ENCODE measurements at regions not wholly inside any gene's neighbourhood (a gene's known extent, or its start where the extent isn't known, plus 50 kb on each side); places are given as distances from the start of the nearest gene placed in this dataset.

GRCh38 chr15:57777003-57777402 is 70.5 kb downstream of the POLR2M start:
- Mint-ChIP-seq H3K4me1 (ENCODE audit: low read depth) (peaks cover 2% of the 10 kb centered on the region), H3K27ac (no peak overlapping the region), H3K36me3 (ENCODE audit: insufficient read depth) (no peaks in the 10 kb centered on the region), H3K4me3 (ENCODE audit: low read depth) (no peak overlapping the region), H3K9me3 (ENCODE audit: low read depth) (peaks cover 3% of the 10 kb centered on the region), H3K27me3 (no peaks in the 10 kb centered on the region)
- TF ChIP-seq CTCF (IDR thresholded peaks at IDR 0.05; ENCODE audit: unreplicated experiment) = no peak
- no peak for DNase-seq (ENCODE audit: low spot score, unreplicated experiment)

- peaks cover 3% of the 10 kb centered on the region for H3K9me3 Mint-ChIP-seq (ENCODE audit: low read depth)
- no peak overlapping the region for H3K27ac Mint-ChIP-seq
- H3K27me3 Mint-ChIP-seq = peaks cover 3% of the 10 kb centered on the region
- no peak for TF ChIP-seq CTCF (IDR thresholded peaks at IDR 0.05; ENCODE audit: unreplicated experiment)
- H3K4me1 Mint-ChIP-seq (ENCODE audit: low read depth) = peaks cover 2% of the 10 kb centered on the region
- H3K4me3 Mint-ChIP-seq (ENCODE audit: low read depth) = no peak overlapping the region
- H3K36me3 Mint-ChIP-seq (ENCODE audit: insufficient read depth) = no peaks in the 10 kb centered on the region
- DNase-seq (ENCODE audit: low spot score, unreplicated experiment) = no peak
Measured at GRCh38 chr15:57780471-57780870, 74.0 kb downstream of the POLR2M start.

- H3K36me3 Mint-ChIP-seq (ENCODE audit: insufficient read depth) = no peaks in the 10 kb centered on the region
- H3K4me1 Mint-ChIP-seq (ENCODE audit: low read depth) = no peaks in the 10 kb centered on the region
- H3K4me3 Mint-ChIP-seq (ENCODE audit: low read depth) = no peak overlapping the region
- H3K9me3 Mint-ChIP-seq (ENCODE audit: low read depth) = peaks cover 3% of the 10 kb centered on the region
- no peak for DNase-seq (ENCODE audit: low spot score, unreplicated experiment)
- TF ChIP-seq CTCF (IDR thresholded peaks at IDR 0.05; ENCODE audit: unreplicated experiment) = no peak
- no peak overlapping the region for H3K27ac Mint-ChIP-seq
- peaks cover 10% of the 10 kb centered on the region for H3K27me3 Mint-ChIP-seq
Measured at GRCh38 chr15:57782731-57783130, 76.2 kb downstream of the POLR2M start.

- no peak overlapping the region for H3K4me3 Mint-ChIP-seq (ENCODE audit: low read depth)
Measured at GRCh38 chr15:57784081-57784511, 77.6 kb downstream of the POLR2M start.

GRCh38 chr15:57785039-57785438 is 78.5 kb downstream of the POLR2M start:
- no peak for DNase-seq (ENCODE audit: low spot score, unreplicated experiment)
- H3K4me3 Mint-ChIP-seq (ENCODE audit: low read depth) = no peak overlapping the region
- H3K27ac Mint-ChIP-seq = no peak overlapping the region
- H3K4me1 Mint-ChIP-seq (ENCODE audit: low read depth) = no peaks in the 10 kb centered on the region
- no peaks in the 10 kb centered on the region for H3K9me3 Mint-ChIP-seq (ENCODE audit: low read depth)
- no peaks in the 10 kb centered on the region for H3K36me3 Mint-ChIP-seq (ENCODE audit: insufficient read depth)
- peaks cover 21% of the 10 kb centered on the region for H3K27me3 Mint-ChIP-seq
- no peak for TF ChIP-seq CTCF (IDR thresholded peaks at IDR 0.05; ENCODE audit: unreplicated experiment)

More at GRCh38 chr15:57784081-57784511, 77.6 kb downstream of the POLR2M start:
- Mint-ChIP-seq H3K9me3 (ENCODE audit: low read depth) (peaks cover under 1% of the 10 kb centered on the region), H3K27me3 (peaks cover 19% of the 10 kb centered on the region), H3K4me1 (ENCODE audit: low read depth) (no peaks in the 10 kb centered on the region), H3K27ac (no peak overlapping the region), H3K36me3 (ENCODE audit: insufficient read depth) (no peaks in the 10 kb centered on the region)
- no peak for TF ChIP-seq CTCF (IDR thresholded peaks at IDR 0.05; ENCODE audit: unreplicated experiment)
- DNase-seq (ENCODE audit: low spot score, unreplicated experiment) = no peak

Data from progenitor cell of endocrine pancreas (in vitro differentiated cells).